ENCODE measurements at regions not wholly inside any gene's neighbourhood (a gene's known extent, or its start where the extent isn't known, plus 50 kb on each side); places are given as distances from the start of the nearest gene placed in this dataset.

- DNase-seq (ENCODE audit: low read depth), result no peak
Measured at GRCh38 chr9:80066931-80067330, 495.2 kb downstream of the TLE4 start.

- DNase-seq (ENCODE audit: low read depth), result no peak
Measured at GRCh38 chr9:80062567-80062966, 490.8 kb downstream of the TLE4 start.

GRCh38 chr9:80061940-80062339 is 490.2 kb downstream of the TLE4 start:
- DNase-seq (ENCODE audit: low read depth), result no peak

GRCh38 chr9:80061096-80061495 is 489.3 kb downstream of the TLE4 start:
- DNase-seq (ENCODE audit: low read depth), result no peak

GRCh38 chr9:80059979-80060378 is 488.2 kb downstream of the TLE4 start:
- DNase-seq (ENCODE audit: low read depth), result no peak

- no peak for DNase-seq (ENCODE audit: low read depth)
Measured at GRCh38 chr9:80059191-80059590, 487.4 kb downstream of the TLE4 start.

GRCh38 chr9:80052830-80053229 is 481.1 kb downstream of the TLE4 start:
- DNase-seq (ENCODE audit: low read depth), result no peak

- no peak for DNase-seq (ENCODE audit: low read depth)
Measured at GRCh38 chr9:80049096-80049782, 477.5 kb downstream of the TLE4 start.

GRCh38 chr9:80046481-80046880 is 474.7 kb downstream of the TLE4 start:
- DNase-seq (ENCODE audit: low read depth), result no peak

- no peak for DNase-seq (ENCODE audit: low read depth)
Measured at GRCh38 chr9:80041821-80042220, 470.1 kb downstream of the TLE4 start.

GRCh38 chr9:80040457-80040856 is 468.7 kb downstream of the TLE4 start:
- no peak for DNase-seq (ENCODE audit: low read depth)

- DNase-seq (ENCODE audit: low read depth), result no peak
Measured at GRCh38 chr9:80030801-80031200, 459.0 kb downstream of the TLE4 start.

GRCh38 chr9:80028501-80028900 is 456.7 kb downstream of the TLE4 start:
- no peak for DNase-seq (ENCODE audit: low read depth)

- DNase-seq (ENCODE audit: low read depth), result no peak
Measured at GRCh38 chr9:80025796-80026520, 454.2 kb downstream of the TLE4 start.

GRCh38 chr9:80025131-80025530 is 453.4 kb downstream of the TLE4 start:
- DNase-seq (ENCODE audit: low read depth), result no peak

- DNase-seq (ENCODE audit: low read depth), result no peak
Measured at GRCh38 chr9:80020530-80020929, 448.8 kb downstream of the TLE4 start.

- no peak for DNase-seq (ENCODE audit: low read depth)
Measured at GRCh38 chr9:80020056-80020455, 448.3 kb downstream of the TLE4 start.

- DNase-seq (ENCODE audit: low read depth), result no peak
Measured at GRCh38 chr9:80013891-80014290, 442.1 kb downstream of the TLE4 start.

- DNase-seq (ENCODE audit: low read depth), result no peak
Measured at GRCh38 chr9:80012557-80013330, 441.0 kb downstream of the TLE4 start.

- DNase-seq (ENCODE audit: low read depth), result no peak
Measured at GRCh38 chr9:80009204-80009603, 437.4 kb downstream of the TLE4 start.

- no peak for DNase-seq (ENCODE audit: low read depth)
Measured at GRCh38 chr9:80004714-80005113, 432.9 kb downstream of the TLE4 start.

- no peak for DNase-seq (ENCODE audit: low read depth)
Measured at GRCh38 chr9:79990536-79990935, 418.8 kb downstream of the TLE4 start.

GRCh38 chr9:79989079-79989478 is 417.3 kb downstream of the TLE4 start:
- DNase-seq (ENCODE audit: low read depth), result no peak

Measured in activated T-cell treated with anti-CD3 and anti-CD28 coated beads for 48 hours (primary cell).